ENCODE measurements at regions not wholly inside any gene's neighbourhood (a gene's known extent, or its start where the extent isn't known, plus 50 kb on each side); places are given as distances from the start of the nearest gene placed in this dataset.
"Not testable (repeated sequence)": the region's sequence is repeated elsewhere in the genome, so short reads cannot be mapped to it uniquely, and the experiment has no call there.

DNA sequence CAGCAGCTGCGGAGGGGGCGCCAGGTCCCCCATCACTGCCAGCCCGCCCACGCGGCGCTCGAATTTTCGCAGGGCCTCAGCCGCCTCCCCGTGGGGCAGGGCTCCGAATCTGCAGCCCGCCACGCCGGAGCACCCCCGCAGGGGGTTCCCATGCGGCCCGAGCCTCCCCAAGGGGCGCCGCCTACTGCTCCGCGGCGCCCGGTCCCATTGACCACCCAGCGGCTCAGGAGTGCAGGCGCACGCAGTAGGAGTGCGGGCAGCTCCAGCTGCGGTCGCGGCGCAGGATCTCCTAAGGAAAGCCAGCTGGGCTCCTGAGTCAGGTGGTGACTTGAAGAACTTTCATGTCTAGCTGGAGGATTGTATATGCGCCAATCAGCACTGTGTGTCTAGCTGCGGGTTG lies 155.3 kb upstream of the RREB1 start:
- Histone ChIP-seq H3K4me1 (no peaks in the 10 kb centered on the region), H3K36me3 (no peaks in the 10 kb centered on the region), H3K27ac (no peak overlapping the region), H3K27me3 (no peaks in the 10 kb centered on the region), H3K4me3 (no peak overlapping the region), H3K9me3 (peaks cover 0 to 10% of the 10 kb centered on the region in 2 donors)
- no peak for DNase-seq (ENCODE audit: low spot score)
- TF ChIP-seq, protein P1, sequence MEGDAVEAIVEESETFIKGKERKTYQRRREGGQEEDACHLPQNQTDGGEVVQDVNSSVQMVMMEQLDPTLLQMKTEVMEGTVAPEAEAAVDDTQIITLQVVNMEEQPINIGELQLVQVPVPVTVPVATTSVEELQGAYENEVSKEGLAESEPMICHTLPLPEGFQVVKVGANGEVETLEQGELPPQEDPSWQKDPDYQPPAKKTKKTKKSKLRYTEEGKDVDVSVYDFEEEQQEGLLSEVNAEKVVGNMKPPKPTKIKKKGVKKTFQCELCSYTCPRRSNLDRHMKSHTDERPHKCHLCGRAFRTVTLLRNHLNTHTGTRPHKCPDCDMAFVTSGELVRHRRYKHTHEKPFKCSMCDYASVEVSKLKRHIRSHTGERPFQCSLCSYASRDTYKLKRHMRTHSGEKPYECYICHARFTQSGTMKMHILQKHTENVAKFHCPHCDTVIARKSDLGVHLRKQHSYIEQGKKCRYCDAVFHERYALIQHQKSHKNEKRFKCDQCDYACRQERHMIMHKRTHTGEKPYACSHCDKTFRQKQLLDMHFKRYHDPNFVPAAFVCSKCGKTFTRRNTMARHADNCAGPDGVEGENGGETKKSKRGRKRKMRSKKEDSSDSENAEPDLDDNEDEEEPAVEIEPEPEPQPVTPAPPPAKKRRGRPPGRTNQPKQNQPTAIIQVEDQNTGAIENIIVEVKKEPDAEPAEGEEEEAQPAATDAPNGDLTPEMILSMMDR (IDR thresholded peaks at IDR 0.05) = no peak

DNA sequence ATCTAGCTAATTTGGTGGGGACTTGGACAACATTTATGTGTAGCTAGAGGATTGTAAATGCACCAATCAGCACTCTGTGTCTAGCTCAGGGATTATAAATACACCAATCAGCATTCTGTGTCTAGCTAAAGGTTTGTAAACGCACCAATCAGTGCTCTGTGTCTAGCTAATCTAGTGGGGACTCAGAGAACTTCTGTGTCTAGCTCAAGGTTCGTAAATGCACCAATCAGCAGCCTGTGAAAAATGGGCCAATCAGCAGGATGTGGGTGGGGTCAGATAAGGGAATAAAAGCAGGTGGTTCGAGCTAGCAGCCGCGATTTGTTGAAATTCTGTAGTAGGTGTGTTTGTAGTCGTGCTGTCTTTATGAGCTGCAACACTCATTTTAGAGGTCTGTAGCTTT lies 154.8 kb upstream of the RREB1 start:
- not testable (repeated sequence) for DNase-seq (ENCODE audit: low spot score); H3K36me3 ChIP-seq; H3K27ac ChIP-seq; H3K4me1 ChIP-seq; H3K27me3 ChIP-seq; H3K4me3 ChIP-seq
- peaks cover 0 to 10% of the 10 kb centered on the region in 2 donors for H3K9me3 ChIP-seq

DNA sequence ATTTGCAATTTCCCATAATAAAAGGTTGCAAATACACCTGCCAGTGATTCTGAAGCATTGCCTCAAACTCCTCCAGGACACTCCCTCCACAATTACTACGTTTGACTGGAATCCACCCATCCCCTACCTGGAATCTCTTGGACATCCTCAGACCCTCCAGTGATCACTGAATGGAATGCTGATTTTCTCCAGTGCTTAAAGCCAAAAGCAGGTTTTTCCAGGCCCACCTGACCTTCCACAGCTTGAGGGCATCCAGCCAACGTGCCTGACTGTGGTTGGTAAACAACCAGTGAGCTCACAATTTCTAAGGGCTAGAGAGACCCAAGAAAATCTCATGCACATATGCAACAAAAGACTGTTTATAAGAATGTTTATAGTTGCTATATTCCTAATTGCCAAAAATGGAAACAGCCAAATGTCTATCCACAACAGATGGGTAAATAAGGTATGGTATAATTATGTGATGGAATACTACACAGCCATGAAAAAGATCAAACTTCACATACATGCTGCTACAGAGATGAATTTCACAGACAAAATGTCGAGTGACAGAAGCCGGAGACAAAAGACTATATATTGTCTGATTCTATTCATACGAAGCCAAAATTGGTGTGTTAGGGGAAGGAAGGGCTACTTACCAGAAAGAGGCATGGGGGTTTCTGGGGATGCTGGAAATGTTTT lies 147.1 kb upstream of the RREB1 start:
- H3K4me3 ChIP-seq = no peak overlapping the region
- H3K27me3 ChIP-seq = no peaks in the 10 kb centered on the region
- DNase-seq (ENCODE audit: low spot score) = no peak
- no peaks in the 10 kb centered on the region for H3K4me1 ChIP-seq
- TF ChIP-seq, protein P1 (IDR thresholded peaks at IDR 0.05) = no peak
- no peaks in the 10 kb centered on the region for H3K36me3 ChIP-seq
- H3K27ac ChIP-seq = no peak overlapping the region
- no peaks in the 10 kb centered on the region for H3K9me3 ChIP-seq

GRCh38 chr6:6962086-6962485 lies 145.7 kb upstream of the RREB1 start:
- H3K27me3 ChIP-seq = no peaks in the 10 kb centered on the region
- TF ChIP-seq, protein P1 (IDR thresholded peaks at IDR 0.05) = no peak
- no peak for DNase-seq (ENCODE audit: low spot score)
- H3K9me3 ChIP-seq = no peaks in the 10 kb centered on the region
- no peaks in the 10 kb centered on the region for H3K4me1 ChIP-seq
- no peaks in the 10 kb centered on the region for H3K36me3 ChIP-seq
- no peak overlapping the region for H3K27ac ChIP-seq
- no peak overlapping the region for H3K4me3 ChIP-seq

DNA sequence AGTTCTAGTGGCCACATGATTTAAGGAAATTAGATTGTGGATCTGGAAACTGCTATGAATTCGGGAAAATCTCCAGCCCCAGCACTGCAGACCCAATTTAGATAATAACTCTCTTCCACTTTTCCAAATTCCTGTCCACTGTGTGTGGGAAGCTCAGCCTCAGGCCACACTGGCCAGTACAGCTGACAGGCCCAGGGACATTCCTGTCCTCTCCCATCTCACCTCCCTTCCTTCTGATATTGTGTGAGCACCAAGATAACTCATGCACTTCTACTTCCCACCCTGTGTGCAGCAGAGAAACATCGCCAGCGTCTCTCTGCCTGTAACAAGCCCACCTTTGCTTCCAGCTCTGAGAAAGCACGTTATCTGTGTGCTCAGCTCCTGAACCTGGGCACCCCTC lies 145.1 kb upstream of the RREB1 start:
- TF ChIP-seq, protein P1 (IDR thresholded peaks at IDR 0.05) = no peak
- H3K27ac ChIP-seq = no peak overlapping the region
- DNase-seq (ENCODE audit: low spot score) = no peak
- no peak overlapping the region for H3K4me3 ChIP-seq
- H3K27me3 ChIP-seq = no peaks in the 10 kb centered on the region
- H3K4me1 ChIP-seq = no peaks in the 10 kb centered on the region
- H3K9me3 ChIP-seq = no peaks in the 10 kb centered on the region
- H3K36me3 ChIP-seq = no peaks in the 10 kb centered on the region

- not testable (repeated sequence) for H3K9me3 ChIP-seq; DNase-seq (ENCODE audit: low spot score); H3K4me3 ChIP-seq; H3K4me1 ChIP-seq; H3K36me3 ChIP-seq; H3K27me3 ChIP-seq; H3K27ac ChIP-seq
Measured at GRCh38 chr6:6963390-6963789, 144.4 kb upstream of the RREB1 start.

DNA sequence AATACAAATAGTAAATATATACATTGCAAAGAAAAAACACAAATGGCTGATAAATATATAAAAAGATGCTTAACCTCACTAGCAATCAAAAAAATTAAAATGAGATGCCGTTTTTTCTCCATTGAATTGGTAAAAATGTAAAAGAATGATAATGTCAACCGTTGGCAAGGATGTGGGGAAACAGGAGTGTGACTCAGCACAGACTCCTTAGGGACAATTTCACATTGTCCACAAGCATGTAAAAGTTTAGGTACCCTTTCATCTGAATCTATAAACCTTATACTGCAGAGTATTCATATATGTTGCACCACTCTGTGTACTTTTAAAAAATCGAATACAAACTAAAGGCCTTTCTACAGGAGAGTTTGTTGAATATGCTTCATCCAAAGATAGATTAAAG lies 143.1 kb upstream of the RREB1 start:
- TF ChIP-seq, protein P1 (IDR thresholded peaks at IDR 0.05) = no peak
- no peaks in the 10 kb centered on the region for H3K4me1 ChIP-seq
- H3K27me3 ChIP-seq = no peaks in the 10 kb centered on the region
- H3K9me3 ChIP-seq = no peaks in the 10 kb centered on the region
- no peak overlapping the region for H3K27ac ChIP-seq
- DNase-seq (ENCODE audit: low spot score) = no peak
- H3K36me3 ChIP-seq = no peaks in the 10 kb centered on the region
- H3K4me3 ChIP-seq = no peak overlapping the region

Measured in right atrium auricular region (tissue), 2 donors.